Dermis microvascular lymphatic vessel endothelial cell (primary cell): ENCODE measurements at regions not wholly inside any gene's neighbourhood (a gene's known extent, or its start where the extent isn't known, plus 50 kb on each side); places are given as distances from the start of the nearest gene placed in this dataset.
"Not testable (repeated sequence)": the region's sequence is repeated elsewhere in the genome, so short reads cannot be mapped to it uniquely, and the experiment has no call there.

ENCODE experiments used
- DNase-seq, 2 donors: peaks; one replicate each; pipeline versions ENCODE4 v3.0.0 to v3.0.0-alpha.2; 2010; ENCODE audit warnings: low read depth in 2 of 2

DNA sequence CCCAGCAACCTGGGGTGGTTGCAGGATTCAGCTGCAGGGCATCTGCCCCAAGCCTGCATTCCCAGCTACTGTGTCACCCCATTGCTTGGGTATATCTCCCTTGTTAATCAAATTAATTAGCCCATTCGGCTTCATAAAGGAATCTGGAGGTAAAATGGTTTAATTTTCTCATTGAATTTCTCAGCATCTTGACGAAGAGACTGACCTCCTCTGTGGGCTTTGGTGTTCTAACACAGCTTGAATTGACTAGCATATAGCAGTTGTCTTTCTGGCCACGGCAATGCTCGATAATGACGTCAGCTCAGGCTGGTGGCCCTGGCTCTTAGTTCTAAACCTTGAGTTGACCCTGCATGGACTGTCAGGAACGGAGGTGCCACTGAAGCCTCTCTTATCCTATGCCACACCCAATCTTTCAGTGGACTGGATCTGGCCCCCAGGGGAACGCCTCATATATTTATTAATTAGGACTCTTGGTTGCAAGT, 72.4 kb downstream of the MSX2 start:
- no peak for DNase-seq

DNA sequence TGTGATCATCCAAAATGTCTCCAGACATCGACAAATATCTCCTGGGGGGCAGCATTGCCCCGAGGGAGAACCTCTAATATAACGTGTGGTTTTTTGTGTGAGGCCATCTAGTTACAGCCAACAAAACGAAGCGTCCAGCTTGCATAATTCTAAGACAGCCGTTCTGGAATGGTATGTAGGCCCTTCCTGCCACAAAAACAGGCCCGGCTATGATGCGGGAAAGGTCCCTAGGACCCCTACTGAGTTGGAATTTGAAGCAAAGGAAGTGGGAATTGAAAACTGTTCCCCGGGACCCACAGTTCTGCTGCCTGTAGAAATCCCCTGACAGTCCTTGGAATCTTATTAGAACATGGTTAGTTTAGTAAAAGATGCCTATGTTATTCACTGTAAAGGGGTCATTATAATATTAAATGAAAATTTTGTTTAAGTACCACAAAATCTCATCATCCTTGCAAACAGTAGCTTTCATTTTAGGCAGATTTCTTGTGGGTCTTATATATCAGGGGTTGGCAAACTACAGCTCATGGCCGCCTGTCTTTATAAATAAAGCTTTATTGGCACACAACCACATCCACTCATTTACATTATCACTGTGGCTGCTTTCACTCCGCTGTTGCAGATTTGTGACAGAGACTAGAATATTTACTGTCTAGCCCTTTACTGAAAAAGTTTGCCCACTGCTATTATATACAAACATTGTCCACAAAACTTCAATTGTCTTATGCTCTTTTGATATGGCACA, 70.7 kb downstream of the MSX2 start:
- no peak for DNase-seq

DNA sequence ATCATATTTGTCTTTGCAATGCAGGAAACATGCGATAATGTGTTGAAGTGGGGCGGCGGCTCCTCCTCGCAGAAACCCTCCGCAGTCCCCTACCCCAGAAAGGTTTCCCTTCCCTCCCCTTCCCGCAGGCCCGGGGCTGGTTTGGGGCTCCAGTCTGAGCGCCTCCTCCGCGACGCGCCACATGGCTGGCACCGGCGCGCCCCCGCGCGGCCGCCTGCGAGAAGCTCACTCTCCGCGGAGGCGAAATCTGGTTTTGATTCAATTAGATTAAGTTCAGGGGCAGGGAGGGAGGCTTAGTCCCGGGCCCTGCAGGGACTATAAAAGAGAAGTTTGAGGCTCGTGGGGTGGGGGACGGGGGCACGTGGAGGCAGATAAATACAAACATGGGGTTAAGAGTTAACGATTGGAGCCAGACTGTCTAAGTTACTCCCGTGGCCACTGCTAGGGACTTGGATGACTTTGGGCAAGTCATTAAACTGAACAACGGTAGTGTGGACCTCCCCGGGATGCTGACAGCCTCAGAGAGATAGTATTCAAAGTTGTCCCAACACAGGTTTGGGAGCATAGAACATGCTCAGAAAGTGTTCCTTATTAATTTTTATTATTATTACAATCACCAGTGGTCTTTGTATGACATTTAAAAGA, 69.4 kb downstream of the MSX2 start:
- DNase-seq, result peak; percentile 3 to 24

DNA sequence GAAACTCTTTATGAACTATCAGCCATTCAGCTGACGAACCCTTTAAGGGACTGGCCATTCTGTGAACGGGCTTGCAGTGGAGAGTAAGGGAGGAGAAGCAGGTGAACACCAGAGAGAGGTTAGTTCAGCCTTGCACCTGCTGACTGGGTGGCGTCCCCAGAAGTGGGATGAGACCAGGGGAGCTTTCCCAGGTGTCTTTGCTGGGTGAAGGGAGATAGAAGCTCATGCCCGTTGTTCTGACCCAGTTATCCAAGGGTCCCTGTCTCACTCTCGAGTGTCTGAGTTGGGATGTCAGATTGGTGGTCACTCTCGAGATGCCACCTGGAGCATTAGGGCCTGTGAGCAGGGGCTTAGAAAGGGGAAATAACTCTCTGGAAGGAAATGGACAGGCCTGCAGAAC, 68.7 kb downstream of the MSX2 start:
- DNase-seq, result no peak

DNA sequence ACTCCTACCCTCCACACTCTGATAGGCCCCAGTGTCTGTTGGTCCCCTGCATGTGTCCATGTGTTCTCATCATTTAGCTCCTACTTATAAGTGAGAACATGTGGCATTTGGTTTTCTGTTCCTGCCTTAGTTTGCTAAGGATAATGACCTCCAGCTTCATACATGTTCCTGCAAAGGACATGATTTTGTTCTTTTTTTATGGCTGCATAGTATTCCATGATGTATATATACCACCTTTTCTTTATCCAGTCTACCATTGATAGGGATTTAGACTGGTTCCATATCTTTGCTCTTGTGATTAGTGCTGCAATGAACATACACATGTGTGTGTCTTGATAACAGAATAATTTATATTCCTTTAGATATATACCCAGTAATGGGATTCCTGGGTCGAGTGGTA, 67.9 kb downstream of the MSX2 start:
- DNase-seq, result not testable (repeated sequence)

DNA sequence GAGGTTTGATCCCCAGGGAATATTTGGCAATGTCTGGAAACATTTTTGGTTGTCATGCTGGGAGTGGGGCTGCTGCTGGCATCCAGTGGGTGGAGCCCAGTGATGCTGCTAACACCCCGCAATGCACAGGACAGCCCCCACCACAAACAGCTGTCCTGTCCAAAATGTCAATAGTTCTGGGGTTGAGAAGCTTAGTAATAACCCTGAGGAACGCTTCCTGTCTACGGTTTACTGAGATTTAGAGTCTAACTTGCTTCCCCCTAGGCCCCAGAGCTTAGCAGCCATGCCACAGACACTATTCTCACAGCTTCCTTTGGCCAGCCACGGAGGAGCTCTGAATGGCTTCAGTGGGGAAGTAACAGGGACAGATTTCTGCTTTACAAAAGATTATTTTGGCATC, 66.5 kb downstream of the MSX2 start:
- no peak for DNase-seq

DNA sequence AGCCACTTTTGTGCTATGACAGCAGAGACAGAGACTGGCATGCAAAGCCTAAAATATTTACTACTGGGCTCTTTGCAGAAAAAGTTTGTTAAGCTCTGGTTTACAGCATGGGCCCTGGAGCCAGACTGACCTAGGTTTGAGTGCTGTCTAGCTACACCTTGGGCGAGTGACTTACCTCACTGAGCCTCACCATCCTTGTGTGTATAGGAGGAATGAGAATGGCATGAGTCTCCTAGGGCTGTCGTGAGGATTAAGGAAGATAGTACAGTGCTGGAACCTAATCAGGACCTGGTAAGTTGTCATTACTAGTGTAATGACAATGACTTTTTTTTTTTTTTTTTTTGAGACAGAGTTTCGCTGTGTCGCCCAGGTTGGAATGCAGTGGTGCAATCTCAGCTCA, 65.2 kb downstream of the MSX2 start:
- no peak for DNase-seq

DNA sequence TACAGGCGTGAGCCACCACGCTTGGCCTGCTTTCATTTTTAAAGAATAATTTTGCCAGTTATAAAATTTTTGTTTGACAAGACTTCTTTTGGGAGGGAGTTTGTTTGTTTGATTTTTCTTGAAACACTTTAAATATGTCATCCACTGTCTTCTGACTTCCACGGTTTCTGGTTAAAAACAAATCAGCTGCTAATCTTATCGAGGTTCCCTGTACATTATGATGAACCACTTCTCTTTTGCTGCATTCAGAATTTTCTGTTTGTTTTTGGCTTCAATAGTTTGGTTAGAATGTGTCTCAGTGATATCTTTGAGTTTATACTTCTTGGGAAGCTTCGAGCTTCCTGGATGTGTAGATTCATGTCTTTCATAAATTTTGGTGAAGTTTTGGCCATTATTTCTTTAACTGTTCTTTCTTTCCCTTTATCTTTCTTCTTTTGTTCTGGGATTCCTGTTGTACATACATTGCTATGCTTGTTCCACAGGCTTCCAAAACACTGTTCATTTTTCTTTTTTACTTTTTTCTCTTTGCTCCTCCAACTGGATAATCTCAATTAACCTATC, 60.8 kb downstream of the MSX2 start:
- DNase-seq, result no peak
